ENCODE measurements at regions not wholly inside any gene's neighbourhood (a gene's known extent, or its start where the extent isn't known, plus 50 kb on each side); places are given as distances from the start of the nearest gene placed in this dataset.

GRCh38 chr18:52216109-52216508 is 123.9 kb upstream of the DCC start:
- POLR2A ChIA-PET = no interaction called here
- Histone ChIP-seq H3K27ac (ENCODE audit: extremely low read depth, low read depth, low read length) (no peak overlapping the region), H3K27me3 (ENCODE audit: control insufficient read depth in 2 of 2, insufficient read depth in 2 of 2, low read length in 2 of 2) (no peaks in the 10 kb centered on the region)

DNA sequence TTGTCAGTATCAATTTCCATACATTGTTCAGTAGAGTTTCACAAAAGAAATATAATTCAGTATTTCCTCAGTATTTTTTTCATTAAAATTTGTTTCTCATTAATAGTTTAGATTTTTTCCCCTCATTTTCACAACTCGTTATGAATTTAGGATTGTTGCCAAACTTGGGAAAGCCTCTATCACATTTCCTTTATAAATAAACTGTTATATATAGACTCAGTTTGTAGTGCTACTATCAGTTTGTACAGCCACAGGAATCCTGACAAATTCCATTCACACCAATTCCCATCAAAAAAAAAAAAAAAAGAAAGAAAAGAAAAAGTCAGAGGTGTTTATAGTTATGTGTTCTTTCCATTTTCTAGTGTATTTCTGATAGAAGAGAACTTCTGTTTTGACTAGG is 123.3 kb upstream of the DCC start:
- H3K79me2 ChIP-seq (ENCODE audit: control insufficient read depth, insufficient read depth, low read length) = no peaks in the 10 kb centered on the region
- H3K9ac ChIP-seq (ENCODE audit: insufficient read depth in 1 of 2, low read depth in 2 of 2, low read length in 2 of 2) = no peak overlapping the region
- no TSS peak for BruUV-seq (replicated peaks)
- WGBS (ENCODE audit: insufficient coverage, low coverage, missing lambda C conversion rate) = 0% methylated on average over 1 of the region's 1 CpG
- no peak for FAIRE-seq
- no peak overlapping the region for H3K4me3 ChIP-seq
- no peak for ATAC-seq
- H3K9me1 ChIP-seq (ENCODE audit: control insufficient read depth, insufficient read depth, low read length) = no peaks in the 10 kb centered on the region
- TF ChIP-seq, protein P1, sequence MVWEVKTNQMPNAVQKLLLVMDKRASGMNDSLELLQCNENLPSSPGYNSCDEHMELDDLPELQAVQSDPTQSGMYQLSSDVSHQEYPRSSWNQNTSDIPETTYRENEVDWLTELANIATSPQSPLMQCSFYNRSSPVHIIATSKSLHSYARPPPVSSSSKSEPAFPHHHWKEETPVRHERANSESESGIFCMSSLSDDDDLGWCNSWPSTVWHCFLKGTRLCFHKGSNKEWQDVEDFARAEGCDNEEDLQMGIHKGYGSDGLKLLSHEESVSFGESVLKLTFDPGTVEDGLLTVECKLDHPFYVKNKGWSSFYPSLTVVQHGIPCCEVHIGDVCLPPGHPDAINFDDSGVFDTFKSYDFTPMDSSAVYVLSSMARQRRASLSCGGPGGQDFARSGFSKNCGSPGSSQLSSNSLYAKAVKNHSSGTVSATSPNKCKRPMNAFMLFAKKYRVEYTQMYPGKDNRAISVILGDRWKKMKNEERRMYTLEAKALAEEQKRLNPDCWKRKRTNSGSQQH (CRISPR knock-in tag; IDR thresholded peaks at IDR 0.05) = no peak
- POLR2A ChIA-PET = no interaction called here
- CTCF ChIA-PET (ENCODE audit: low intra/inter-chr PET ratio) = no interaction called here
- no peaks in the 10 kb centered on the region for H3K36me3 ChIP-seq (ENCODE audit: control insufficient read depth, insufficient read depth, low read length)
- H3K4me1 ChIP-seq (replicated peaks in 1 of 2; ENCODE audit: control insufficient read depth in 2 of 2, insufficient read depth in 2 of 2, low read length in 2 of 2) = no peaks in the 10 kb centered on the region
- H2AFZ ChIP-seq (ENCODE audit: low read depth, low read length) = no peak overlapping the region
- no peak overlapping the region for H3K27ac ChIP-seq (ENCODE audit: extremely low read depth, low read depth, low read length)
- no peaks in the 10 kb centered on the region for H3K27me3 ChIP-seq (ENCODE audit: control insufficient read depth in 2 of 2, insufficient read depth in 2 of 2, low read length in 2 of 2)
- no peaks in the 10 kb centered on the region for H3K9me3 ChIP-seq (replicated peaks; ENCODE audit: control insufficient read depth, insufficient read depth, low read depth, low read length)
- intact Hi-C loops (cut with micrococcal nuclease) (no loop called here), in situ Hi-C loops (cut with MboI) (no loop called here)
- no peak for DNase-seq (ENCODE audit: extremely low read depth in 1 of 4, low spot score in 3 of 4)
- H3K4me2 ChIP-seq (ENCODE audit: insufficient read depth, low read length) = no peak overlapping the region
- no peaks in the 10 kb centered on the region for H4K20me1 ChIP-seq (replicated peaks; ENCODE audit: control insufficient read depth, insufficient read depth, low read length)

More at GRCh38 chr18:52216109-52216508, 123.9 kb upstream of the DCC start:
- BruUV-seq (replicated peaks) = no TSS peak
- Histone ChIP-seq H3K4me2 (ENCODE audit: insufficient read depth, low read length) (no peak overlapping the region), H4K20me1 (replicated peaks; ENCODE audit: control insufficient read depth, insufficient read depth, low read length) (no peaks in the 10 kb centered on the region), H3K9me3 (replicated peaks; ENCODE audit: control insufficient read depth, insufficient read depth, low read depth, low read length) (no peaks in the 10 kb centered on the region), H3K79me2 (ENCODE audit: control insufficient read depth, insufficient read depth, low read length) (no peaks in the 10 kb centered on the region), H3K4me3 (no peak overlapping the region), H2AFZ (ENCODE audit: low read depth, low read length) (no peak overlapping the region), H3K9me1 (ENCODE audit: control insufficient read depth, insufficient read depth, low read length) (no peaks in the 10 kb centered on the region), H3K36me3 (ENCODE audit: control insufficient read depth, insufficient read depth, low read length) (no peaks in the 10 kb centered on the region), H3K4me1 (replicated peaks in 1 of 2; ENCODE audit: control insufficient read depth in 2 of 2, insufficient read depth in 2 of 2, low read length in 2 of 2) (no peaks in the 10 kb centered on the region), H3K9ac (ENCODE audit: insufficient read depth in 1 of 2, low read depth in 2 of 2, low read length in 2 of 2) (no peak overlapping the region)
- in situ Hi-C loops (cut with MboI) (no loop called here), intact Hi-C loops (cut with micrococcal nuclease) (no loop called here)
- ATAC-seq = no peak
- FAIRE-seq = no peak
- TF ChIP-seq U2AF2 (optimal IDR thresholded peaks at IDR 0.05; ENCODE audit: low read depth, low read length) (no peak), JUN (IDR thresholded peaks at IDR 0.05; ENCODE audit: borderline replicate concordance, low read depth, low read length) (no peak), JUN (CRISPR knock-in tag; IDR thresholded peaks at IDR 0.05; ENCODE audit: borderline replicate concordance) (no peak), HNRNPLL (IDR thresholded peaks at IDR 0.05; ENCODE audit: low read depth, low read length, poor library complexity, severe bottlenecking) (no peak), E2F4 (CRISPR knock-in tag; IDR thresholded peaks at IDR 0.05; ENCODE audit: low read depth) (no peak), JUNB (CRISPR knock-in tag; conservative IDR thresholded peaks at IDR 0.05) (no peak), ZNF384 (IDR thresholded peaks at IDR 0.05; ENCODE audit: low read depth, low read length) (no peak)
- CTCF ChIA-PET (ENCODE audit: low intra/inter-chr PET ratio) = no interaction called here
- no peak for DNase-seq (ENCODE audit: extremely low read depth in 1 of 4, low spot score in 3 of 4)

Measured in K562 (cell line).